ENCODE measurements at regions not wholly inside any gene's neighbourhood (a gene's known extent, or its start where the extent isn't known, plus 50 kb on each side); places are given as distances from the start of the nearest gene placed in this dataset.
A peak's percentile ranks its signal among the peaks of the same experiment; 100 is the strongest.

GRCh38 chr10:4662576-4663161 is 163.3 kb upstream of the AKR1E2 start:
- peak overlapping the region; percentile 100 for H3K27ac ChIP-seq (ENCODE audit: control insufficient read depth, insufficient read depth, low read length)
- no peak for TF ChIP-seq EZH2 (IDR thresholded peaks at IDR 0.05; ENCODE audit: low read length)
- no peak for TF ChIP-seq CTCF (optimal IDR thresholded peaks at IDR 0.05 in 1 of 3, IDR thresholded peaks at IDR 0.05 in 1 of 3, conservative IDR thresholded peaks at IDR 0.05 in 1 of 3; ENCODE audit: extremely low read depth in 1 of 3, insufficient read depth in 2 of 3, low read length in 3 of 3)
- H3K9me3 ChIP-seq (ENCODE audit: control insufficient read depth, low read depth, low read length), result no peaks in the 10 kb centered on the region
- peak overlapping the region; percentile 87 for H3K9ac ChIP-seq (ENCODE audit: control insufficient read depth, extremely low read depth, insufficient read depth, low read length)
- H3K9me1 ChIP-seq (ENCODE audit: control insufficient read depth, extremely low read depth, insufficient read depth, low read length), result no peaks in the 10 kb centered on the region
- H3K36me3 ChIP-seq (ENCODE audit: control insufficient read depth in 2 of 2, extremely low read depth in 1 of 2, insufficient read depth in 2 of 2, low read length in 2 of 2), result peaks cover 0 to 3% of the 10 kb centered on the region in 2 experiments
- no peaks in the 10 kb centered on the region for H4K20me1 ChIP-seq (ENCODE audit: control insufficient read depth, extremely low read depth, insufficient read depth, low read length)
- no peak for DNase-seq (ENCODE audit: low read depth, low spot score)
- FAIRE-seq, result no peak
- H3K4me1 ChIP-seq (ENCODE audit: control insufficient read depth, extremely low read depth, insufficient read depth, low read length), result peaks cover 33% of the 10 kb centered on the region
- H2AFZ ChIP-seq (ENCODE audit: control insufficient read depth, low read length), result no peak overlapping the region
- peaks cover 29% of the 10 kb centered on the region for H3K79me2 ChIP-seq (ENCODE audit: control insufficient read depth, insufficient read depth, low read length)
- no peaks in the 10 kb centered on the region for H3K27me3 ChIP-seq (ENCODE audit: control insufficient read depth, extremely low read depth, insufficient read depth, low read length)
- peak overlapping the region; percentile 79 for H3K4me2 ChIP-seq (ENCODE audit: control insufficient read depth, extremely low read depth, insufficient read depth, low read depth, low read length)
- peak overlapping the region in 2 of 3 experiments; percentile 6 to 13 for H3K4me3 ChIP-seq (ENCODE audit: control insufficient read depth in 2 of 3, extremely low read depth in 1 of 3, insufficient read depth in 2 of 3, low read depth in 1 of 3, low read length in 3 of 3)
- dilution Hi-C loops (cut with MboI; ENCODE audit: extremely low pct_ligation_motif_present, low sequenced_read_pairs), result no loop called here

- H4K20me1 ChIP-seq (ENCODE audit: control insufficient read depth, extremely low read depth, insufficient read depth, low read length), result no peaks in the 10 kb centered on the region
- dilution Hi-C loops (cut with MboI; ENCODE audit: extremely low pct_ligation_motif_present, low sequenced_read_pairs), result no loop called here
- H3K79me2 ChIP-seq (ENCODE audit: control insufficient read depth, insufficient read depth, low read length), result peaks cover 29% of the 10 kb centered on the region
- H3K9me3 ChIP-seq (ENCODE audit: control insufficient read depth, low read depth, low read length), result no peaks in the 10 kb centered on the region
- H3K4me1 ChIP-seq (ENCODE audit: control insufficient read depth, extremely low read depth, insufficient read depth, low read length), result peaks cover 33% of the 10 kb centered on the region
- FAIRE-seq, result peak; percentile 23
- no peak for DNase-seq (ENCODE audit: low read depth, low spot score)
- peaks cover 0 to 3% of the 10 kb centered on the region in 2 experiments for H3K36me3 ChIP-seq (ENCODE audit: control insufficient read depth in 2 of 2, extremely low read depth in 1 of 2, insufficient read depth in 2 of 2, low read length in 2 of 2)
- no peak for TF ChIP-seq CTCF (optimal IDR thresholded peaks at IDR 0.05 in 1 of 3, IDR thresholded peaks at IDR 0.05 in 1 of 3, conservative IDR thresholded peaks at IDR 0.05 in 1 of 3; ENCODE audit: extremely low read depth in 1 of 3, insufficient read depth in 2 of 3, low read length in 3 of 3)
- TF ChIP-seq EZH2 (IDR thresholded peaks at IDR 0.05; ENCODE audit: low read length), result no peak
- no peaks in the 10 kb centered on the region for H3K27me3 ChIP-seq (ENCODE audit: control insufficient read depth, extremely low read depth, insufficient read depth, low read length)
- H3K9ac ChIP-seq (ENCODE audit: control insufficient read depth, extremely low read depth, insufficient read depth, low read length), result peak overlapping the region; percentile 87
- H3K4me2 ChIP-seq (ENCODE audit: control insufficient read depth, extremely low read depth, insufficient read depth, low read depth, low read length), result no peak overlapping the region
- H3K4me3 ChIP-seq (ENCODE audit: control insufficient read depth in 2 of 3, extremely low read depth in 1 of 3, insufficient read depth in 2 of 3, low read depth in 1 of 3, low read length in 3 of 3), result no peak overlapping the region
- peak overlapping the region; percentile 100 for H3K27ac ChIP-seq (ENCODE audit: control insufficient read depth, insufficient read depth, low read length)
- H3K9me1 ChIP-seq (ENCODE audit: control insufficient read depth, extremely low read depth, insufficient read depth, low read length), result no peaks in the 10 kb centered on the region
- H2AFZ ChIP-seq (ENCODE audit: control insufficient read depth, low read length), result no peak overlapping the region
Measured at GRCh38 chr10:4661511-4662255, 164.3 kb upstream of the AKR1E2 start.

All from keratinocyte (primary cell).